ENCODE measurements at regions not wholly inside any gene's neighbourhood (a gene's known extent, or its start where the extent isn't known, plus 50 kb on each side); places are given as distances from the start of the nearest gene placed in this dataset.

- no peak for TF ChIP-seq POLR2AphosphoS5 (IDR thresholded peaks at IDR 0.05; ENCODE audit: low read depth)
- TF ChIP-seq CTCF (conservative IDR thresholded peaks at IDR 0.05; ENCODE audit: low read depth in 2 of 2) = no peak
- TF ChIP-seq EZH2phosphoT487 (IDR thresholded peaks at IDR 0.05; ENCODE audit: unreplicated experiment) = no peak
Observed at GRCh38 chr9:13645557-13645956, 366.1 kb upstream of the MPDZ start.

All from GM23338 (cell line).